Neural cell (in vitro differentiated cells): ENCODE measurements at regions not wholly inside any gene's neighbourhood (a gene's known extent, or its start where the extent isn't known, plus 50 kb on each side); places are given as distances from the start of the nearest gene placed in this dataset.

ENCODE experiments used
- H2AFZ ChIP-seq: fragments of 200-600, 300-800 bp; sonication (generic), shearing (Covaris generic); 2 replicates; pipeline ENCODE4 v1.6.0; 2014; ENCODE audit warnings: low read depth, mild to moderate bottlenecking, antibody characterized with exemption, low read length, moderate library complexity
- H3F3A ChIP-seq: fragments of 200-600 bp; shearing (Covaris generic); 2 replicates; pipeline ENCODE4 v1.6.1; 2016; ENCODE audit warnings: mild to moderate bottlenecking, moderate library complexity, mixed read lengths, antibody characterized with exemption, low read length; ENCODE audit not compliant: insufficient read depth, poor library complexity, severe bottlenecking
- H3K27ac ChIP-seq: fragments of 200-600, 300-800 bp; sonication (generic), shearing (Covaris generic); 2 replicates; pipeline ENCODE4 v1.5.1; 2014; ENCODE audit warnings: mild to moderate bottlenecking, low read length, moderate library complexity
- H3K27me3 ChIP-seq: fragments of 300-800, 200-600 bp; sonication (generic), shearing (Covaris generic); 2 replicates; pipeline ENCODE4 v1.6.0; 2014; ENCODE audit warnings: mild to moderate bottlenecking, low read depth, low read length, moderate library complexity; ENCODE audit not compliant: insufficient read depth
- H3K36me3 ChIP-seq: fragments of 300-800, 200-600 bp; sonication (generic), shearing (Covaris generic); 2 replicates; pipeline ENCODE4 v1.5.1; 2014; ENCODE audit warnings: mild to moderate bottlenecking, antibody characterized with exemption, low read length, moderate library complexity; ENCODE audit not compliant: insufficient read depth
- H3K4me2 ChIP-seq: fragments of 300-800, 200-600 bp; sonication (generic), shearing (Covaris generic); 2 replicates; pipeline ENCODE4 v1.6.0; 2014; ENCODE audit warnings: mild to moderate bottlenecking, low read length
- H3K4me3 ChIP-seq: fragments of 300-800, 200-600 bp; sonication (generic), shearing (Covaris generic); 2 replicates; pipeline ENCODE4 v1.5.1; 2014; ENCODE audit warnings: mild to moderate bottlenecking, low read length, moderate library complexity
- H3K79me2 ChIP-seq: fragments of 200-600 bp; shearing (Covaris generic); replicated peaks from 2 replicates; pipeline ENCODE4 v1.6.0; 2014; ENCODE audit warnings: mild to moderate bottlenecking, low read length, moderate library complexity; ENCODE audit not compliant: insufficient read depth
- H3K9ac ChIP-seq: fragments of 300-800, 200-600 bp; sonication (generic), shearing (Covaris generic); 2 replicates; pipeline ENCODE4 v1.6.1; 2016; ENCODE audit warnings: mild to moderate bottlenecking, low read length, mixed read lengths
- H3K9me2 ChIP-seq: fragments of 200-600 bp; shearing (Covaris generic); 2 replicates; pipeline ENCODE4 v1.6.1; 2016; ENCODE audit warnings: mild to moderate bottlenecking, low read length, mixed read lengths; ENCODE audit not compliant: insufficient read depth
- H3K9me3 ChIP-seq: fragments of 200-600, 300-800 bp; sonication (generic), shearing (Covaris generic); 2 replicates; pipeline ENCODE4 v1.6.1; 2016; ENCODE audit warnings: mild to moderate bottlenecking, mixed run types, low read length, moderate library complexity, mixed read lengths
- H4K20me1 ChIP-seq: fragments of 200-600 bp; shearing (Covaris generic); 2 replicates; pipeline ENCODE4 v1.6.1; 2016; ENCODE audit warnings: mild to moderate bottlenecking, mixed run types; ENCODE audit not compliant: insufficient read depth
- EP300 ChIP-seq: fragments of 450-650 bp; conservative IDR thresholded peaks from 2 replicates; pipeline ENCODE4 v1.6.1; 2014; ENCODE audit warnings: antibody characterized with exemption, mild to moderate bottlenecking, moderate library complexity; ENCODE audit not compliant: poor library complexity, severe bottlenecking
- EZH2 ChIP-seq: fragments of 200-600, 300-800 bp; shearing (Covaris generic), sonication (generic); IDR thresholded peaks from 2 replicates; pipeline ENCODE4 v1.6.1; 2014; ENCODE audit warnings: antibody characterized with exemption, low read length, borderline replicate concordance, mild to moderate bottlenecking; ENCODE audit not compliant: insufficient read depth, poor library complexity, severe bottlenecking
- MXI1 ChIP-seq: fragments of 450-650 bp; conservative IDR thresholded peaks from 2 replicates; pipeline ENCODE4 v1.6.1; 2014; ENCODE audit warnings: antibody characterized with exemption, mild to moderate bottlenecking; ENCODE audit not compliant: poor library complexity, severe bottlenecking
- POLR2AphosphoS5 ChIP-seq: IDR thresholded peaks from 2 replicates; pipeline ENCODE4 v1.6.1; 2012
- RAD21 ChIP-seq: fragments of 450-650 bp; conservative IDR thresholded peaks from 2 replicates; pipeline ENCODE4 v1.6.1; 2014; ENCODE audit warnings: antibody characterized with exemption, mild to moderate bottlenecking, moderate library complexity
- REST ChIP-seq: IDR thresholded peaks from 2 replicates; pipeline ENCODE4 v1.6.1; 2012; ENCODE audit warnings: borderline replicate concordance
- SMC3 ChIP-seq: fragments of 450-650 bp; conservative IDR thresholded peaks from 2 replicates; pipeline ENCODE4 v1.6.1; 2014; ENCODE audit warnings: antibody characterized with exemption, mild to moderate bottlenecking, moderate library complexity; ENCODE audit not compliant: poor library complexity
- TAF1 ChIP-seq: IDR thresholded peaks from 2 replicates; pipeline ENCODE4 v1.6.1; 2012; ENCODE audit warnings: low read depth
- TF ChIP-seq, protein P1 (sequence below): fragments of 450-650 bp; IDR thresholded peaks from 2 replicates; pipeline ENCODE4 v1.5.1; 2014; ENCODE audit warnings: antibody characterized with exemption, mild to moderate bottlenecking, moderate library complexity; ENCODE audit not compliant: poor library complexity, severe bottlenecking

- Histone ChIP-seq H3K27ac (peak overlapping the region; percentile 64), H3K27me3 (no peaks in the 10 kb centered on the region), H3K9ac (no peak overlapping the region), H3K9me3 (no peaks in the 10 kb centered on the region), H3K36me3 (no peaks in the 10 kb centered on the region), H3K9me2 (no peaks in the 10 kb centered on the region), H3K79me2 (no peaks in the 10 kb centered on the region), H2AFZ (no peak overlapping the region), H3K4me3 (no peak overlapping the region), H3K4me2 (no peak overlapping the region), H4K20me1 (no peaks in the 10 kb centered on the region), H3F3A (no peaks in the 10 kb centered on the region)
- TF ChIP-seq REST, result no peak
- TF ChIP-seq TAF1, result no peak
- no peak for TF ChIP-seq POLR2AphosphoS5
- no peak for TF ChIP-seq EP300
- no peak for TF ChIP-seq EZH2
- TF ChIP-seq SMC3, result no peak
- TF ChIP-seq, protein P1, sequence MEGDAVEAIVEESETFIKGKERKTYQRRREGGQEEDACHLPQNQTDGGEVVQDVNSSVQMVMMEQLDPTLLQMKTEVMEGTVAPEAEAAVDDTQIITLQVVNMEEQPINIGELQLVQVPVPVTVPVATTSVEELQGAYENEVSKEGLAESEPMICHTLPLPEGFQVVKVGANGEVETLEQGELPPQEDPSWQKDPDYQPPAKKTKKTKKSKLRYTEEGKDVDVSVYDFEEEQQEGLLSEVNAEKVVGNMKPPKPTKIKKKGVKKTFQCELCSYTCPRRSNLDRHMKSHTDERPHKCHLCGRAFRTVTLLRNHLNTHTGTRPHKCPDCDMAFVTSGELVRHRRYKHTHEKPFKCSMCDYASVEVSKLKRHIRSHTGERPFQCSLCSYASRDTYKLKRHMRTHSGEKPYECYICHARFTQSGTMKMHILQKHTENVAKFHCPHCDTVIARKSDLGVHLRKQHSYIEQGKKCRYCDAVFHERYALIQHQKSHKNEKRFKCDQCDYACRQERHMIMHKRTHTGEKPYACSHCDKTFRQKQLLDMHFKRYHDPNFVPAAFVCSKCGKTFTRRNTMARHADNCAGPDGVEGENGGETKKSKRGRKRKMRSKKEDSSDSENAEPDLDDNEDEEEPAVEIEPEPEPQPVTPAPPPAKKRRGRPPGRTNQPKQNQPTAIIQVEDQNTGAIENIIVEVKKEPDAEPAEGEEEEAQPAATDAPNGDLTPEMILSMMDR, result no peak
Measured at GRCh38 chr2:150732491-150732890, 245.0 kb upstream of the RND3 start.

GRCh38 chr2:150732064-150732463 lies 244.6 kb upstream of the RND3 start:
- Histone ChIP-seq H3K9me2 (no peaks in the 10 kb centered on the region), H2AFZ (no peak overlapping the region), H3K4me2 (peak overlapping the region; percentile 3), H3F3A (no peaks in the 10 kb centered on the region), H3K9me3 (no peaks in the 10 kb centered on the region), H3K79me2 (no peaks in the 10 kb centered on the region), H3K9ac (peak overlapping the region; percentile 7), H3K36me3 (no peaks in the 10 kb centered on the region), H3K27me3 (no peaks in the 10 kb centered on the region), H3K4me3 (no peak overlapping the region), H4K20me1 (no peaks in the 10 kb centered on the region), H3K27ac (peak overlapping the region; percentile 64)
- TF ChIP-seq EP300, result peak; percentile 75
- no peak for TF ChIP-seq MXI1
- peak; percentile 25 for TF ChIP-seq SMC3
- no peak for TF ChIP-seq TAF1
- TF ChIP-seq POLR2AphosphoS5, result peak; percentile 80
- TF ChIP-seq, protein P1, result peak; percentile 25
- TF ChIP-seq RAD21, result peak; percentile 40
